Skeletal muscle satellite cell (primary cell): ENCODE measurements at regions not wholly inside any gene's neighbourhood (a gene's known extent, or its start where the extent isn't known, plus 50 kb on each side); places are given as distances from the start of the nearest gene placed in this dataset.
"Not testable (repeated sequence)": the region's sequence is repeated elsewhere in the genome, so short reads cannot be mapped to it uniquely, and the experiment has no call there.

Source experiments
- H3K27me3 ChIP-seq: 2 replicates; pipeline ENCODE4 v1.7.0; 2013; ENCODE audit warnings: low read length; ENCODE audit not compliant: control insufficient read depth, insufficient read depth
- H3K36me3 ChIP-seq: 2 replicates; pipeline ENCODE4 v1.7.0; 2013; ENCODE audit warnings: mild to moderate bottlenecking, control low read depth, low read length; ENCODE audit not compliant: insufficient read depth
- H3K4me1 ChIP-seq: 2 replicates; pipeline ENCODE4 v1.7.0; 2013; ENCODE audit warnings: low read length; ENCODE audit not compliant: control insufficient read depth, insufficient read depth
- H3K4me2 ChIP-seq: 2 replicates; pipeline ENCODE4 v1.7.0; 2013; ENCODE audit warnings: mild to moderate bottlenecking, low read length
- H3K4me3 ChIP-seq: 2 replicates; pipeline ENCODE4 v1.7.0; 2013; ENCODE audit warnings: low read length
- H3K9ac ChIP-seq: 2 replicates; pipeline ENCODE4 v1.7.0; 2013; ENCODE audit warnings: mild to moderate bottlenecking, low read depth, low read length, moderate library complexity
- H3K9me3 ChIP-seq: replicated peaks from 2 replicates; pipeline ENCODE4 v1.7.0; 2013; ENCODE audit warnings: mild to moderate bottlenecking, control low read depth, low read length

- H3K4me3 ChIP-seq: no peak overlapping the region
- no peak overlapping the region for H3K4me2 ChIP-seq
- H3K36me3 ChIP-seq: no peaks in the 10 kb centered on the region
- no peaks in the 10 kb centered on the region for H3K9me3 ChIP-seq
- H3K27me3 ChIP-seq: no peaks in the 10 kb centered on the region
- no peak overlapping the region for H3K9ac ChIP-seq
- H3K4me1 ChIP-seq: no peaks in the 10 kb centered on the region
Observed at GRCh38 chr16:79390481-79391051, 210.0 kb downstream of the MAF start.

- no peaks in the 10 kb centered on the region for H3K36me3 ChIP-seq
- no peak overlapping the region for H3K4me3 ChIP-seq
- no peaks in the 10 kb centered on the region for H3K27me3 ChIP-seq
- H3K9me3 ChIP-seq: no peaks in the 10 kb centered on the region
- H3K4me1 ChIP-seq: no peaks in the 10 kb centered on the region
- H3K9ac ChIP-seq: no peak overlapping the region
- no peak overlapping the region for H3K4me2 ChIP-seq
Observed at GRCh38 chr16:79388396-79388795, 212.1 kb downstream of the MAF start.

GRCh38 chr16:79386299-79386698, 214.2 kb downstream of the MAF start:
- Histone ChIP-seq H3K36me3 (no peaks in the 10 kb centered on the region), H3K27me3 (no peaks in the 10 kb centered on the region), H3K9ac (no peak overlapping the region), H3K9me3 (no peaks in the 10 kb centered on the region), H3K4me1 (no peaks in the 10 kb centered on the region), H3K4me2 (no peak overlapping the region), H3K4me3 (no peak overlapping the region)

GRCh38 chr16:79381603-79382042, 218.9 kb downstream of the MAF start:
- H3K4me1 ChIP-seq: no peaks in the 10 kb centered on the region
- no peaks in the 10 kb centered on the region for H3K27me3 ChIP-seq
- no peak overlapping the region for H3K4me3 ChIP-seq
- H3K9ac ChIP-seq: no peak overlapping the region
- no peak overlapping the region for H3K4me2 ChIP-seq
- H3K36me3 ChIP-seq: no peaks in the 10 kb centered on the region
- H3K9me3 ChIP-seq: peaks cover 2% of the 10 kb centered on the region

DNA sequence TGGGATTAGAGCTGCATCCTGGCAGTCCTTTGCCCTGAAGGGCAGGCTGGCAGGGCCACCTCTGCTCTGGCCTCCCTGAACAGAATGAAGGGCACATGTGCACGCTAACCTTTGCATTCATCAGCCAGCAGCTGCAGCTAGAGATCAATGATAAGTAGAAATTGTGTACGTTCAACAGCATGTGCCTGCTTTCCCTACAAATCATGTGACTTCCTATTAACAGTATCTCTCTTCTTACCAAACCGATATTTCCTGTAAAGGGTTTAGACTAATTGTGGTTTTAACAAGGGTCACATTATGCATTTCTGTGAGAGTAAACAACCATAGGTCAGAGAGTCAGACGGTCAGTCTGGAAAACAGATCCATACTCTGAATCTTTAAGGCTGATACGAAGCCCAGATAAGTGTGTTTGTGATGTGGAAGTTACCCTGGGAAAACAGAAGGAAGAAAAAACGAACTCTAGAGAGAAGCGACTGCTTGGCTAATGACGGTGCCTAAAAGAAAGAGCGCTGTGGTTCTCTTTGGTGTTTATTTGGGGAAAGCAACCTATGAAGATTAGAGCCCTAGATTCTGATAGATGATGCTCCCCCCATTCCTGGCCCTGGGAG, 219.4 kb downstream of the MAF start:
- Histone ChIP-seq H3K9me3 (peaks cover 2% of the 10 kb centered on the region), H3K4me2 (no peak overlapping the region), H3K9ac (no peak overlapping the region), H3K4me1 (no peaks in the 10 kb centered on the region), H3K36me3 (no peaks in the 10 kb centered on the region), H3K4me3 (no peak overlapping the region), H3K27me3 (no peaks in the 10 kb centered on the region)

DNA sequence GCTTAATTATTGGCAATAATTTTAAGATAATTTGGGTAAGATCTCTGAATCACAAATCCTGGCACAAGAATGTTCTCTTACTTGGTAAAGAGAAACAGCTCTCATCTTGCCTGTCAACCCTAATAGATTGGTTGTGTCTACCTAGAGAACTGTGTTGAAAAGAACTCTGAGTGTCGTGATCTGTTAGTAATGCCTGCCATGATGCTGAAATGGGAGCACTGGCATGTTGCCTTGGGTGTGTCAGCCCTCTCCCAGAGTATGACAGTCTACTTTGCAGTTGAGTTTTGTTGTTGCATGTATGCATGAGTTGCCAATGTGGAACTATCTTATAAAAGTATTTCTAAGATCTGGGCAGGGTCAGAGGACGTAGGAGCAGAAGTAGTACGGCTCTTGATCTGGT, 221.4 kb downstream of the MAF start:
- Histone ChIP-seq H3K9me3 (peaks cover 2% of the 10 kb centered on the region), H3K4me3 (no peak overlapping the region), H3K9ac (no peak overlapping the region), H3K4me1 (no peaks in the 10 kb centered on the region), H3K4me2 (no peak overlapping the region), H3K27me3 (no peaks in the 10 kb centered on the region), H3K36me3 (no peaks in the 10 kb centered on the region)

DNA sequence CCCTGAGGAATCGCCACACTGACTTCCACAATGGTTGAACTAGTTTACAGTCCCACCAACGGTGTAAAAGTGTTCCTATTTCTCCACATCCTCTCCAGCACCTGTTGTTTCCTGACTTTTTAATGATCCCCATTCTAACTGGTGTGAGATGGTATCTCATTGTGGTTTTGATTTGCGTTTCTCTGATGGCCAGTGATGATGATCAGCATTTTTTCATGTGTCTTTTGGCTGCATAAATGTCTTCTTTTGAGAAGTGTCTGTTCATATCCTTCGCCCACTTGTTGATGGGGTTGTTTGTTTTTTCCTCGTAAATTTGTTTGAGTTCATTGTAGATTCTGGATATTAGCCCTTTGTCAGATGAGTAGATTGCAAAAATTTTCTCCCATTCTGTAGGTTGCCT, 223.5 kb downstream of the MAF start:
- not testable (repeated sequence) for H3K4me1 ChIP-seq, H3K27me3 ChIP-seq, H3K9me3 ChIP-seq, H3K4me3 ChIP-seq, H3K4me2 ChIP-seq, H3K36me3 ChIP-seq, H3K9ac ChIP-seq

DNA sequence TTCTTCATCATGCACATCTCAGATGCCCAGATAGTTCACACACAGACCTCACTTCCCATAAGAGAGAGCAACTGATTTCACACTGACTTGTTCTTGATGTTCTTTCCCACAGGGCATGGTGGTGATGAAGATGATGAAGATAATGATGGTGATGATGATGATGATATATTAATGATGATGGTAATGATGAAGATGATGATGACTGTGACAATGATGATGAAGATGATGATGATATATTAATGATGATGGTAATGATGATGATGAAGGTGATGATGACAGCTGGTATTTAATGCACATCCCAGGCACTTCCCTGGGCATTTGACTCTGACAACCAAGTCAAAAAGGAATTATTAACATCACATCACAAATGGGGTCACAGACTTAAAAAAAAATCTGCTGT, 225.2 kb downstream of the MAF start:
- no peak overlapping the region for H3K4me2 ChIP-seq
- no peaks in the 10 kb centered on the region for H3K27me3 ChIP-seq
- H3K4me1 ChIP-seq: no peaks in the 10 kb centered on the region
- H3K9me3 ChIP-seq: peaks cover 2% of the 10 kb centered on the region
- no peak overlapping the region for H3K9ac ChIP-seq
- no peak overlapping the region for H3K4me3 ChIP-seq
- no peaks in the 10 kb centered on the region for H3K36me3 ChIP-seq

DNA sequence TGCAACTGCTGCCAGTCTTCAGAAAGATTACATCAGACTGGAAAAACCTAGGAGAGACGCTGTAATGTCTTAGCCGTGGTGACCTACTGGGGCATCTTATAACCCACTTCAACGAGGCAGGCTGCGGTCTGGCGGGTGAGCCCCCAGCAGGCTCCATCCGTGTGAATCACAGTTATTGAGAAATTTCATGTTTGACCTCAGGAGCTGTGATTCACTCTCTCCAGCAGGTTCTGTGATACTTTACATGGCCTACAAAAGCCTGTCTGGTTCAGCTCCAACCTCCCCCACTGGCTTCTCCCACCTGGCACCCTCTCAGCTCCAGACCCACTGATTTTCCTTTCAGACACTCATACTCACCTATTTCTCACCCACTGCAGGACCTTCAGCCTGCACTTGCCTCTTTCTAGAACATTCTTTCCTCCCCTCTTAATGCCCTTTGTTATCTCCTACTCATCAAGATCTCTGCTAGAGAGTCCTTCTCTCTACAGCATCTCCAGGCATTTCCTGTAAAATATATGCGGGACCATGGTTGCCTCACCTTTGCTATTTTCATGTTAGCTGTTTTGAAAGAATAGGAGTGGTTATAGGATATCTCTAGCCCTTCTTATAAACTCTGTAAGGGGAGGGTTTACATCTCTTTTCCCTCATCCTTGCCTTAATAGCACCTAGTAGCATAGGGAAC, 227.9 kb downstream of the MAF start:
- Histone ChIP-seq H3K4me1 (no peaks in the 10 kb centered on the region), H3K4me3 (no peak overlapping the region), H3K27me3 (no peaks in the 10 kb centered on the region), H3K9me3 (peaks cover 3% of the 10 kb centered on the region), H3K4me2 (no peak overlapping the region), H3K36me3 (no peaks in the 10 kb centered on the region), H3K9ac (no peak overlapping the region)

DNA sequence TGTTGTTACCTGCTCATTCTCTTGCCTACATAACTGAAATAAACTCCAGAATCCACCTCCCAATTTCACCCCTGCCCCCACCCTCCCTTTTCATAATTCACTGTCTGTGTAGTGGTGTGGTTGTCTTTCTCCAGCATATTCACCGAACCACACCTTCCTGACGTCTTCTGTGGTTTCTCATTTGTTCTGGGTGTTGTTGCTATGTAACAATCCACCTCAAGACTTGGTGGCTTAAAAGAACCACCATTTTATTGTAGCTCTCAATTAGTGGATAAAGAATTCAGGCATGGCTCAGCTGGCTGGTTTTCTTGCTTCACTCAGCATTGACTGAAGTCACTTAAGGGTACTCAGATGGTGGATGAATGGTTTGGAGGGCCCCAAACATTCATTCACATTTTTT, 229.8 kb downstream of the MAF start:
- Histone ChIP-seq H3K4me3 (no peak overlapping the region), H3K4me1 (no peaks in the 10 kb centered on the region), H3K27me3 (no peaks in the 10 kb centered on the region), H3K9ac (no peak overlapping the region), H3K36me3 (no peaks in the 10 kb centered on the region), H3K4me2 (no peak overlapping the region), H3K9me3 (peaks cover 3% of the 10 kb centered on the region)

DNA sequence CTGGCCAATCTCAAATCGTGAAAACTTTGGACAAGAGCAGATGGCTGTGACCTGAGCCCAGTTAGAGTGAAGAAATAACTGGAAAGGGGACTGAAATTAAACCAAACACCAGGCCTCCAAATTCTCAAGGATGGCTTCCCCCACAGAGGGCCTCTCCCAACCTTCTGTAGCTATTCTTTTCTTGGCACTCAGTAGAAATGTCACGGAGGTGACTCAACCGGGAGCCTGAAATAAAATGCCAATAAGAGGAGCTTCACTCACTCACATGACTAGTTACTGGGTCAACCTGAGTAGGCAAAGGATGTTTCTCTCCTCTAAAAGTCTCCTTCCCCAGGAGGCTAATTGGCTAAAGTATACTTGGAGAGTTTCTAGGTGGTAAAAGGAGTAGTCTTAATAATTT, 230.7 kb downstream of the MAF start:
- Histone ChIP-seq H3K4me3 (no peak overlapping the region), H3K36me3 (no peaks in the 10 kb centered on the region), H3K9ac (no peak overlapping the region), H3K4me2 (no peak overlapping the region), H3K9me3 (peaks cover 3% of the 10 kb centered on the region), H3K27me3 (no peaks in the 10 kb centered on the region), H3K4me1 (no peaks in the 10 kb centered on the region)

DNA sequence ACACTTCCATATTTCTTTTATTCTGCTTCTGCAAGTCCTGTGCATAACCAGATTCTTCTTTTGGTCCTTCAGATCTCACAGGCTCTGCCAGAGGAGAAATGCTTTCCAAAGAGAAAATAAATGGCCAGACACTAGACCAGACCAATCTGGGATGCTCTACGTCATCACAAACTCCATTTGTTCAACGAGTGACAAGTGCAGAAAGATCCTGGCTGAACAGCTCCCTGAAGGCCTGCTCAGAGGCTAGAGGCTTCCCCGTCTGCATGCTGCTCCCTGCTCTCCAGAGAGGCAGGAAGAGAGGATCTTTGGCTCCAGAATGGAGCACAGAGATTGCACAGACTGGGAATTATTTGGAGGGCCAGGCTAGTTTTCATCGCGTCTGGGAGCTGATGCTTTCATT, 232.7 kb downstream of the MAF start:
- Histone ChIP-seq H3K4me2 (no peak overlapping the region), H3K27me3 (no peaks in the 10 kb centered on the region), H3K9me3 (peaks cover 3% of the 10 kb centered on the region), H3K4me1 (no peaks in the 10 kb centered on the region), H3K36me3 (no peaks in the 10 kb centered on the region), H3K4me3 (no peak overlapping the region), H3K9ac (no peak overlapping the region)
